ENCODE measurements at regions not wholly inside any gene's neighbourhood (a gene's known extent, or its start where the extent isn't known, plus 50 kb on each side); places are given as distances from the start of the nearest gene placed in this dataset.

- Histone ChIP-seq H3K9ac (ENCODE audit: extremely low read depth, insufficient read length, low read length) (no peak overlapping the region), H3K4ac (ENCODE audit: low read depth, low read length) (no peak overlapping the region), H3K14ac (ENCODE audit: insufficient read depth, low read length) (no peak overlapping the region), H3K79me2 (ENCODE audit: insufficient read depth, low read length) (no peaks in the 10 kb centered on the region), H4K8ac (replicated peaks; ENCODE audit: insufficient read length, low read depth, low read length) (no peak overlapping the region), H3K27me3 (ENCODE audit: insufficient read depth, low read length) (no peaks in the 10 kb centered on the region), H3K4me2 (ENCODE audit: insufficient read depth, insufficient read length, low read length) (no peak overlapping the region), H2BK20ac (ENCODE audit: low read depth, low read length, poor library complexity, severe bottlenecking) (no peak overlapping the region), H3K27ac (ENCODE audit: insufficient read length, low read depth, low read length) (no peak overlapping the region), H4K5ac (ENCODE audit: insufficient read length, low read depth, low read length) (no peak overlapping the region), H3K9me3 (ENCODE audit: control insufficient read depth, low read depth, low read length) (peaks cover 27% of the 10 kb centered on the region), H4K91ac (ENCODE audit: insufficient read length, low read depth, low read length) (no peak overlapping the region), H3K23me2 (ENCODE audit: insufficient read length, low read depth, low read length, poor library complexity, severe bottlenecking) (no peaks in the 10 kb centered on the region), H3K56ac (ENCODE audit: insufficient read length, low read depth, low read length) (no peak overlapping the region), H2BK120ac (ENCODE audit: low read depth, low read length, poor library complexity, severe bottlenecking) (no peak overlapping the region), H3K4me1 (ENCODE audit: insufficient read depth, low read length) (no peaks in the 10 kb centered on the region), H2BK12ac (ENCODE audit: insufficient read length, low read depth, low read length) (no peak overlapping the region), H2BK15ac (ENCODE audit: low read depth, low read length) (no peak overlapping the region), H3K79me1 (ENCODE audit: insufficient read depth, low read depth, low read length, poor library complexity, severe bottlenecking) (no peaks in the 10 kb centered on the region), H3K18ac (ENCODE audit: insufficient read length, low read depth, low read length) (no peak overlapping the region), H3K23ac (ENCODE audit: insufficient read length, low read depth, low read length) (no peak overlapping the region), H2BK5ac (ENCODE audit: insufficient read length, low read length) (no peak overlapping the region), H2AFZ (ENCODE audit: low read length) (no peak overlapping the region), H3T11ph (ENCODE audit: low read length) (no peak overlapping the region), H2AK5ac (ENCODE audit: insufficient read length, low read length) (no peak overlapping the region), H4K20me1 (ENCODE audit: control insufficient read depth, insufficient read depth, insufficient read length) (no peaks in the 10 kb centered on the region)
- no peak overlapping the region for H3K27ac Mint-ChIP-seq
- no peaks in the 10 kb centered on the region for H3K4me1 Mint-ChIP-seq
- no peak for DNase-seq
- H3K9me3 Mint-ChIP-seq: peaks cover 64 to 69% of the 10 kb centered on the region in 2 experiments
- TF ChIP-seq, protein P1, sequence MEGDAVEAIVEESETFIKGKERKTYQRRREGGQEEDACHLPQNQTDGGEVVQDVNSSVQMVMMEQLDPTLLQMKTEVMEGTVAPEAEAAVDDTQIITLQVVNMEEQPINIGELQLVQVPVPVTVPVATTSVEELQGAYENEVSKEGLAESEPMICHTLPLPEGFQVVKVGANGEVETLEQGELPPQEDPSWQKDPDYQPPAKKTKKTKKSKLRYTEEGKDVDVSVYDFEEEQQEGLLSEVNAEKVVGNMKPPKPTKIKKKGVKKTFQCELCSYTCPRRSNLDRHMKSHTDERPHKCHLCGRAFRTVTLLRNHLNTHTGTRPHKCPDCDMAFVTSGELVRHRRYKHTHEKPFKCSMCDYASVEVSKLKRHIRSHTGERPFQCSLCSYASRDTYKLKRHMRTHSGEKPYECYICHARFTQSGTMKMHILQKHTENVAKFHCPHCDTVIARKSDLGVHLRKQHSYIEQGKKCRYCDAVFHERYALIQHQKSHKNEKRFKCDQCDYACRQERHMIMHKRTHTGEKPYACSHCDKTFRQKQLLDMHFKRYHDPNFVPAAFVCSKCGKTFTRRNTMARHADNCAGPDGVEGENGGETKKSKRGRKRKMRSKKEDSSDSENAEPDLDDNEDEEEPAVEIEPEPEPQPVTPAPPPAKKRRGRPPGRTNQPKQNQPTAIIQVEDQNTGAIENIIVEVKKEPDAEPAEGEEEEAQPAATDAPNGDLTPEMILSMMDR (conservative IDR thresholded peaks at IDR 0.05): no peak
- H3K36me3 Mint-ChIP-seq (ENCODE audit: insufficient read depth in 1 of 3, low read depth in 3 of 3): peaks cover 0 to 2% (median 0%) of the 10 kb centered on the region in 3 experiments; a peak in 3 of 7 replicates
- H3K27me3 Mint-ChIP-seq (ENCODE audit: low read depth): no peaks in the 10 kb centered on the region
- no peak overlapping the region for H3K4me3 Mint-ChIP-seq
- WGBS (ENCODE audit: extremely low coverage, insufficient read length, low lambda C conversion rate): no CpG with 5 or more reads among the region's 2 CpGs
Observed at GRCh38 chrX:144648788-144649187, 598.5 kb upstream of the SPANXN1 start.

Data from H9 (cell line).